ENCODE measurements at regions not wholly inside any gene's neighbourhood (a gene's known extent, or its start where the extent isn't known, plus 50 kb on each side); places are given as distances from the start of the nearest gene placed in this dataset.

GRCh38 chrX:38856670-38857265, 55.5 kb downstream of the MID1IP1 start:
- FAIRE-seq (no peak), DNase-seq (ENCODE audit: low read depth) (no peak)
- H3K4me3 ChIP-seq (ENCODE audit: low read depth, low read length), result no peak overlapping the region
- H3K36me3 ChIP-seq (ENCODE audit: control insufficient read depth, insufficient read depth, low read length), result no peaks in the 10 kb centered on the region
- H3K27me3 ChIP-seq (ENCODE audit: control insufficient read depth, insufficient read depth, low read length), result no peaks in the 10 kb centered on the region
- TF ChIP-seq, protein P1, sequence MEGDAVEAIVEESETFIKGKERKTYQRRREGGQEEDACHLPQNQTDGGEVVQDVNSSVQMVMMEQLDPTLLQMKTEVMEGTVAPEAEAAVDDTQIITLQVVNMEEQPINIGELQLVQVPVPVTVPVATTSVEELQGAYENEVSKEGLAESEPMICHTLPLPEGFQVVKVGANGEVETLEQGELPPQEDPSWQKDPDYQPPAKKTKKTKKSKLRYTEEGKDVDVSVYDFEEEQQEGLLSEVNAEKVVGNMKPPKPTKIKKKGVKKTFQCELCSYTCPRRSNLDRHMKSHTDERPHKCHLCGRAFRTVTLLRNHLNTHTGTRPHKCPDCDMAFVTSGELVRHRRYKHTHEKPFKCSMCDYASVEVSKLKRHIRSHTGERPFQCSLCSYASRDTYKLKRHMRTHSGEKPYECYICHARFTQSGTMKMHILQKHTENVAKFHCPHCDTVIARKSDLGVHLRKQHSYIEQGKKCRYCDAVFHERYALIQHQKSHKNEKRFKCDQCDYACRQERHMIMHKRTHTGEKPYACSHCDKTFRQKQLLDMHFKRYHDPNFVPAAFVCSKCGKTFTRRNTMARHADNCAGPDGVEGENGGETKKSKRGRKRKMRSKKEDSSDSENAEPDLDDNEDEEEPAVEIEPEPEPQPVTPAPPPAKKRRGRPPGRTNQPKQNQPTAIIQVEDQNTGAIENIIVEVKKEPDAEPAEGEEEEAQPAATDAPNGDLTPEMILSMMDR (IDR thresholded peaks at IDR 0.05; ENCODE audit: insufficient read depth, low read length, severe bottlenecking), result no peak

- DNase-seq (ENCODE audit: low read depth) (no peak), FAIRE-seq (peak; percentile 64)
- Histone ChIP-seq H3K4me3 (ENCODE audit: low read depth, low read length) (no peak overlapping the region), H3K27me3 (ENCODE audit: control insufficient read depth, insufficient read depth, low read length) (no peaks in the 10 kb centered on the region), H3K36me3 (ENCODE audit: control insufficient read depth, insufficient read depth, low read length) (no peaks in the 10 kb centered on the region)
- TF ChIP-seq, protein P1 (IDR thresholded peaks at IDR 0.05; ENCODE audit: insufficient read depth, low read length, severe bottlenecking), result no peak
Measured at GRCh38 chrX:38857736-38858523, 56.7 kb downstream of the MID1IP1 start.

GRCh38 chrX:38859602-38860001, 58.3 kb downstream of the MID1IP1 start:
- DNase-seq (ENCODE audit: low read depth) (peak; percentile 23), FAIRE-seq (peak; percentile 47)
- no peaks in the 10 kb centered on the region for H3K27me3 ChIP-seq (ENCODE audit: control insufficient read depth, insufficient read depth, low read length)
- TF ChIP-seq, protein P1 (IDR thresholded peaks at IDR 0.05; ENCODE audit: insufficient read depth, low read length, severe bottlenecking), result no peak
- no peaks in the 10 kb centered on the region for H3K36me3 ChIP-seq (ENCODE audit: control insufficient read depth, insufficient read depth, low read length)
- H3K4me3 ChIP-seq (ENCODE audit: low read depth, low read length), result no peak overlapping the region

DNA sequence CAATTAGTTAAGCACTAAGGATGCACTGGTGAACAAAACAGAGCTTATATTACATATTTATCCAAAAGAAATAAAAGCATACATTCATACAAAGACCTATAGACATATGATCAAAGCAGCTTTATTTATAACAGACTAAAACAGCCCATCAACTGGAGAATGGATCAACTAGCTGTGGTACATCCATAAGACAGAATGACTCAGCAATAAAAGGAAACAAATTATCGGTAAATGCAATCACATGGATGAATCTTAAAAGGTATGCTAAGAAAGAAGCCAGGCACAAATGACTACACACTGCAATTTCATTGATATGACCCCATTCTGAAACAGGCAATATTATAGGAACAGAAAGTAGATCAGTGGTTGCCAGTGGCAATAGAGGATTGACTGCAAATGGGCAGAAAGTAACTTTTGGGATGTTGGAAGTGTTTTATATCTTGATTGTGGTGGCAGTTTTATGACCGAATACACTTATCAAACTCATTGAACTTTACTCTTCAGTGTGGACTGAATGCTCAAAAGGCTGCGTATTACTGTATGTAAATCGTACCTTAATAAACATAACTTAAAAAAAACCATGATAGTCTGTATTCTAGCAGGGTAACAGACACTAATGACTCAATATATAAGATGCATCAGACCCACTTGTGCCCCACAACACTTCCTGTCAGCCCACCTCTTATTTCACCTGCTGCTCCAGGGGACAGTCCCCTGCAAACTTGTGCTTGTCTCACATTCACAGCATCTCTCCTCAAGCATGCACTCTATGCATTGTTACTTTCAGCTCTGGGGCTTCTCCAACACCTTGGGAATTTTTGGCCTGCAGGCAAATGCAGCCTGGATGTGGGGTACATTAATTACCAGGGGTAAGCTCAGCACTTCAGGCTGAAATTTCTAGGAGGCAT, 59.1 kb downstream of the MID1IP1 start:
- no peak overlapping the region for H3K4me3 ChIP-seq (ENCODE audit: low read depth, low read length)
- DNase-seq (ENCODE audit: low read depth) (no peak), FAIRE-seq (no peak)
- no peaks in the 10 kb centered on the region for H3K36me3 ChIP-seq (ENCODE audit: control insufficient read depth, insufficient read depth, low read length)
- H3K27me3 ChIP-seq (ENCODE audit: control insufficient read depth, insufficient read depth, low read length), result no peaks in the 10 kb centered on the region
- TF ChIP-seq, protein P1 (IDR thresholded peaks at IDR 0.05; ENCODE audit: insufficient read depth, low read length, severe bottlenecking), result no peak

- no peak for DNase-seq (ENCODE audit: low read depth)
- TF ChIP-seq, protein P1 (IDR thresholded peaks at IDR 0.05; ENCODE audit: insufficient read depth, low read length, severe bottlenecking), result no peak
- no peak for FAIRE-seq
- H3K27me3 ChIP-seq (ENCODE audit: control insufficient read depth, insufficient read depth, low read length), result no peaks in the 10 kb centered on the region
- no peak overlapping the region for H3K4me3 ChIP-seq (ENCODE audit: low read depth, low read length)
- H3K36me3 ChIP-seq (ENCODE audit: control insufficient read depth, insufficient read depth, low read length), result no peaks in the 10 kb centered on the region
Measured at GRCh38 chrX:38861489-38861888, 60.2 kb downstream of the MID1IP1 start.
